Suprapubic skin (tissue), 4 donors: ENCODE measurements at regions not wholly inside any gene's neighbourhood (a gene's known extent, or its start where the extent isn't known, plus 50 kb on each side); places are given as distances from the start of the nearest gene placed in this dataset.

ENCODE experiments used
- DNase-seq, 2 donors: peaks; one replicate each; pipeline ENCODE4 v3.0.0-alpha.2; 2019; ENCODE audit warnings: low spot score in 2 of 2
- H3K27ac ChIP-seq: fragments of 200-600 bp; sonication (generic); one replicate; pipeline ENCODE4 v1.5.1; 2019
- H3K27me3 ChIP-seq: fragments of 200-600 bp; sonication (generic); one replicate; pipeline ENCODE4 v1.5.1; 2019
- H3K36me3 ChIP-seq: fragments of 200-600 bp; sonication (generic); one replicate; pipeline ENCODE4 v1.5.1; 2019
- H3K4me1 ChIP-seq: fragments of 200-600 bp; sonication (generic); one replicate; pipeline ENCODE4 v1.5.1; 2019
- H3K4me3 ChIP-seq: fragments of 200-600 bp; sonication (generic); one replicate; pipeline ENCODE4 v1.5.1; 2019; ENCODE audit warnings: mild to moderate bottlenecking
- H3K9me3 ChIP-seq: fragments of 200-600 bp; sonication (generic); one replicate; pipeline ENCODE4 v1.5.1; 2019
- CTCF ChIP-seq, 2 donors: fragments of 200-600 bp in 1 of 2; fragments of 450-650 bp in 1 of 2; sonication (generic) in 1 of 2; IDR thresholded peaks; one replicate each; pipeline ENCODE4 v1.5.1; 2016 to 2019; ENCODE audit warnings: antibody characterized with exemption in 2 of 2, mild to moderate bottlenecking in 1 of 2, moderate library complexity in 1 of 2
- EP300 ChIP-seq: sonication (generic); formaldehyde crosslinking; IDR thresholded peaks from one replicate; pipeline ENCODE4 v1.6.1; 2017; ENCODE audit warnings: antibody characterized with exemption
- POLR2A ChIP-seq, 2 donors: fragments of 450-650 bp; IDR thresholded peaks; one replicate each; pipeline ENCODE4 v1.6.1; 2017; ENCODE audit warnings: antibody characterized with exemption in 2 of 2, mild to moderate bottlenecking in 2 of 2, moderate library complexity in 2 of 2
- POLR2AphosphoS5 ChIP-seq, 3 donors: sonication (generic); formaldehyde crosslinking; IDR thresholded peaks; one replicate each; pipeline ENCODE4 v1.6.1; 2017; ENCODE audit warnings: antibody characterized with exemption in 3 of 3
- WGBS: methylation state at CpG from one replicate; pipeline ENCODE4 v1.1.5; 2018; 5-methylcytosine and 5-hydroxymethylcytosine counted together

- DNase-seq, result peak in 1 of 2 donors; percentile 9
- 41% methylated on average over 7 of the region's 7 CpGs for whole genome bisulfite sequencing
- no peak for TF ChIP-seq POLR2AphosphoS5 (IDR thresholded peaks at IDR 0.05)
- TF ChIP-seq POLR2A (IDR thresholded peaks at IDR 0.05), result no peak
- no peak for TF ChIP-seq EP300
- TF ChIP-seq CTCF (IDR thresholded peaks at IDR 0.05), result no peak
- H3K4me3 ChIP-seq, result no peak overlapping the region
- no peaks in the 10 kb centered on the region for H3K27me3 ChIP-seq
- H3K36me3 ChIP-seq, result no peaks in the 10 kb centered on the region
- H3K27ac ChIP-seq, result no peak overlapping the region
- H3K9me3 ChIP-seq, result no peaks in the 10 kb centered on the region
- peaks cover 20% of the 10 kb centered on the region for H3K4me1 ChIP-seq
These were observed 118.8 kb downstream of the SKIDA1 start for GRCh38 chr10:21406595-21407193.

- Histone ChIP-seq H3K4me3 (no peak overlapping the region), H3K36me3 (no peaks in the 10 kb centered on the region), H3K27me3 (no peaks in the 10 kb centered on the region), H3K9me3 (no peaks in the 10 kb centered on the region), H3K27ac (no peak overlapping the region), H3K4me1 (peaks cover 20% of the 10 kb centered on the region)
- TF ChIP-seq POLR2AphosphoS5 (IDR thresholded peaks at IDR 0.05) (no peak), CTCF (IDR thresholded peaks at IDR 0.05) (no peak), EP300 (no peak)
- WGBS, result 98% methylated on average over 8 of the region's 8 CpGs
- peak in 1 of 2 donors; percentile 67 for DNase-seq
These were observed 119.5 kb downstream of the SKIDA1 start for GRCh38 chr10:21405981-21406380.

GRCh38 chr10:21403256-21404015, 122.0 kb downstream of the SKIDA1 start:
- Histone ChIP-seq H3K27ac (no peak overlapping the region), H3K27me3 (no peaks in the 10 kb centered on the region), H3K36me3 (no peaks in the 10 kb centered on the region), H3K4me3 (no peak overlapping the region), H3K4me1 (peaks cover 38% of the 10 kb centered on the region), H3K9me3 (no peaks in the 10 kb centered on the region)
- WGBS, result 69% methylated on average over 8 of the region's 8 CpGs
- no peak for TF ChIP-seq POLR2A (IDR thresholded peaks at IDR 0.05)
- peak in 1 of 2 donors; percentile 37 for DNase-seq

GRCh38 chr10:21402606-21403083, 122.8 kb downstream of the SKIDA1 start:
- no peak for TF ChIP-seq EP300
- TF ChIP-seq CTCF (IDR thresholded peaks at IDR 0.05), result no peak
- no peak for TF ChIP-seq POLR2AphosphoS5 (IDR thresholded peaks at IDR 0.05)
- no peak for TF ChIP-seq POLR2A (IDR thresholded peaks at IDR 0.05)
- no peak overlapping the region for H3K4me3 ChIP-seq
- no peaks in the 10 kb centered on the region for H3K27me3 ChIP-seq
- peaks cover 38% of the 10 kb centered on the region for H3K4me1 ChIP-seq
- no peaks in the 10 kb centered on the region for H3K36me3 ChIP-seq
- peak in 1 of 2 donors; percentile 63 for DNase-seq
- WGBS, result 23% methylated on average over 3 of the region's 4 CpGs
- H3K9me3 ChIP-seq, result no peaks in the 10 kb centered on the region
- no peak overlapping the region for H3K27ac ChIP-seq

DNA sequence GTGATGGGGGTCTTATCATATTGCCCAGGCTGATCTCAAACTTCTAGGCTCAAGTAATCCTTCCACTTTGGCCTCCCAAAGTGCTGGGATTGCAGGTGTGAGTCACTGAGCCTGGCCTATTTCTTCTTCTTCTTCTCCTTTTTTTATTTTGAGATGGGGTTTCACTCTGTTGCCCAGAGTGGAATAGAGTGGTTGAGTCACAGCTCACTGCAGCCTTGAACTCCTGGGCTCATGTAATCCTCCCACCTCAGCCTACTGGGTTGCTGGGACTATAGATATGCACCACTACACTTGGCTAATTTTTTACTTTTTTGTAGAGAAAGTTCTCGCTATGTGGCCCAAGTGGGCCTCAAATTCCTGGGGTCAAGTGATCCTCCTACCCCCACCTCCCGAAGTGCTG, 124.3 kb downstream of the SKIDA1 start:
- TF ChIP-seq CTCF (IDR thresholded peaks at IDR 0.05) (no peak), POLR2AphosphoS5 (IDR thresholded peaks at IDR 0.05) (no peak), EP300 (no peak), POLR2A (IDR thresholded peaks at IDR 0.05) (no peak)
- WGBS, result 97% methylated on average over 2 of the region's 2 CpGs
- peaks cover 38% of the 10 kb centered on the region for H3K4me1 ChIP-seq
- H3K9me3 ChIP-seq, result no peaks in the 10 kb centered on the region
- H3K27me3 ChIP-seq, result no peaks in the 10 kb centered on the region
- H3K4me3 ChIP-seq, result no peak overlapping the region
- H3K36me3 ChIP-seq, result no peaks in the 10 kb centered on the region
- DNase-seq, result no peak
- H3K27ac ChIP-seq, result no peak overlapping the region
